Osteoblast (primary cell): ENCODE measurements at regions not wholly inside any gene's neighbourhood (a gene's known extent, or its start where the extent isn't known, plus 50 kb on each side); places are given as distances from the start of the nearest gene placed in this dataset.

Experiments
- DNase-seq: peaks from one replicate; pipeline ENCODE4 v3.0.0; 2011; ENCODE audit warnings: low spot score, mixed read lengths; ENCODE audit not compliant: insufficient read length; ENCODE audit errors: missing footprints
- H2AFZ ChIP-seq: 2 replicates; pipeline ENCODE4 v1.6.0; 2011; ENCODE audit warnings: mild to moderate bottlenecking, low read length
- H3K27ac ChIP-seq: 2 replicates; pipeline ENCODE4 v1.5.1; 2011; ENCODE audit warnings: mild to moderate bottlenecking, low read depth, low read length, moderate library complexity
- H3K27me3 ChIP-seq: 2 replicates; pipeline ENCODE4 v1.6.0; 2012; ENCODE audit warnings: mild to moderate bottlenecking, control low read depth, inconsistent platforms, low read length, moderate library complexity; ENCODE audit not compliant: insufficient read depth
- H3K36me3 ChIP-seq: 2 replicates; pipeline ENCODE4 v1.5.1; 2011; ENCODE audit warnings: mild to moderate bottlenecking, low read length, control low read depth, moderate library complexity; ENCODE audit not compliant: insufficient read depth
- H3K4me1 ChIP-seq: 2 replicates; pipeline ENCODE4 v1.5.1; 2011; ENCODE audit warnings: mild to moderate bottlenecking, low read length, control low read depth, moderate library complexity; ENCODE audit not compliant: insufficient read depth
- H3K4me2 ChIP-seq: 2 replicates; pipeline ENCODE4 v1.6.0; 2011; ENCODE audit warnings: mild to moderate bottlenecking, low read length; ENCODE audit not compliant: insufficient read depth
- H3K4me3 ChIP-seq: fragments of 200-600 bp; sonication (generic); 3 replicates; pipeline ENCODE4 v1.5.1; 2012; ENCODE audit warnings: mild to moderate bottlenecking, low read length, inconsistent platforms; ENCODE audit not compliant: insufficient read depth
- H3K79me2 ChIP-seq: 2 replicates; pipeline ENCODE4 v1.6.0; 2012; ENCODE audit warnings: mild to moderate bottlenecking, low read length, control low read depth, inconsistent platforms; ENCODE audit not compliant: insufficient read depth
- H3K9me3 ChIP-seq: 2 replicates; pipeline ENCODE4 v1.5.1; 2011; ENCODE audit warnings: low read depth, low read length, control low read depth
- H4K20me1 ChIP-seq: 2 replicates; pipeline ENCODE4 v1.6.0; 2012; ENCODE audit warnings: mild to moderate bottlenecking, low read length, control low read depth; ENCODE audit not compliant: insufficient read depth
- CTCF ChIP-seq: IDR thresholded peaks from 2 replicates; pipeline ENCODE4 v1.5.1; 2011; ENCODE audit warnings: mild to moderate bottlenecking, low read depth, low read length, moderate library complexity; ENCODE audit errors: extremely low read depth

- H3K27me3 ChIP-seq = no peaks in the 10 kb centered on the region
- H3K36me3 ChIP-seq = no peaks in the 10 kb centered on the region
- H3K27ac ChIP-seq = no peak overlapping the region
- no peak for DNase-seq
- H3K79me2 ChIP-seq = no peaks in the 10 kb centered on the region
- no peak overlapping the region for H3K4me2 ChIP-seq
- H2AFZ ChIP-seq = no peak overlapping the region
- H3K9me3 ChIP-seq = no peaks in the 10 kb centered on the region
- H3K4me1 ChIP-seq = no peaks in the 10 kb centered on the region
- H3K4me3 ChIP-seq = no peak overlapping the region
- H4K20me1 ChIP-seq = no peaks in the 10 kb centered on the region
- no peak for TF ChIP-seq CTCF
Measured at GRCh38 chr2:125456693-125457363, 1199.1 kb upstream of the GYPC start.

DNA sequence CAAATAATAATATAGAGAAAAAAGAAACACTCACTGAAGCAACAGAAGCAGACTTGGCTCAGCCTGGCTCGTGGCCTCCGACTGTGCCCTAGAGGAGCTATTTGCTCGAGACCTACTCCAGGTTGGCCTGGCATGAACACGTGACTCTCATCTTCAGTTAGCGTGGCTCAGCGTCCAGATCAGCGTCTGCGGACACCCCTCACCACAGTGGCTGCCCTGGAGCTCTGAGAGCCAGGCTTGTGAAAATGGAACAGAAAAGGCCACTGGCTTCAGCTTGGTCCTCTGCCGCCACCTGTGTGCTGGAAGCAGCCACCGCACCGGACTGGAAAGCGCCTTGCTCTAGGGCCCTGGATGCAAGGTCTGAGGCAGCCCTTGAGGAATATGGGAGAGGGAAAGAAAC, 1184.0 kb upstream of the GYPC start:
- no peaks in the 10 kb centered on the region for H4K20me1 ChIP-seq
- TF ChIP-seq CTCF = peak; percentile 51
- DNase-seq = peak; percentile 85

GRCh38 chr2:125479143-125479636, 1176.8 kb upstream of the GYPC start:
- H3K27ac ChIP-seq = no peak overlapping the region
- no peak for TF ChIP-seq CTCF
- H3K4me2 ChIP-seq = no peak overlapping the region

More for the DNA sequence above, 1184.0 kb upstream of the GYPC start:
- peak overlapping the region; percentile 48 for H3K4me2 ChIP-seq
- no peaks in the 10 kb centered on the region for H3K4me1 ChIP-seq
- H3K9me3 ChIP-seq = no peaks in the 10 kb centered on the region
- no peaks in the 10 kb centered on the region for H3K27me3 ChIP-seq
- peak overlapping the region; percentile 63 for H2AFZ ChIP-seq
- no peaks in the 10 kb centered on the region for H3K79me2 ChIP-seq
- H3K27ac ChIP-seq = no peak overlapping the region
- H3K4me3 ChIP-seq = peak overlapping the region; percentile 54
- no peaks in the 10 kb centered on the region for H3K36me3 ChIP-seq

DNA sequence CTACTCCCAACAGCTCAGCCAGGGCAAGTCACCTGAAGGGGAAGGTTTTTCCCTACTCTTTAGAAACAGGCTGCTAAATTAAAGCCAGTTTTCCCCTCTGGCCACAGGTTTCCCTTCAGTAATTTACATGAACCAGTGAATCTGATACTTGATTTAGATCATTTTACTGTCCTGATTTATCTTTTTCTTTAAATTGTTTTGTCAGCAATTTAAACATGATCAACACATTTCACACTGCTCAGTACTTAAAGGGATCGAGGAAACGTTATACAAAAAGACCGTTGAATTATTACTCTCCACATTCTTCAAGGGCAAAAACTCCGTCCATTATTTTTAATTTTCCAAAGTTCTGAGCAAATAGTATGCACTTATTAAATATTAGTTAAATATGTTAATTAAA, 1165.7 kb upstream of the GYPC start:
- no peak for TF ChIP-seq CTCF
- Histone ChIP-seq H3K27me3 (no peaks in the 10 kb centered on the region), H2AFZ (no peak overlapping the region), H3K79me2 (no peaks in the 10 kb centered on the region), H3K4me3 (no peak overlapping the region), H3K36me3 (no peaks in the 10 kb centered on the region), H3K9me3 (no peaks in the 10 kb centered on the region), H4K20me1 (no peaks in the 10 kb centered on the region), H3K4me2 (no peak overlapping the region), H3K4me1 (no peaks in the 10 kb centered on the region), H3K27ac (no peak overlapping the region)
- DNase-seq = no peak

More at GRCh38 chr2:125479143-125479636, 1176.8 kb upstream of the GYPC start:
- Histone ChIP-seq H3K36me3 (no peaks in the 10 kb centered on the region), H3K9me3 (no peaks in the 10 kb centered on the region), H3K4me3 (no peak overlapping the region), H3K4me1 (no peaks in the 10 kb centered on the region), H3K79me2 (no peaks in the 10 kb centered on the region), H3K27me3 (no peaks in the 10 kb centered on the region), H2AFZ (no peak overlapping the region), H4K20me1 (no peaks in the 10 kb centered on the region)
- DNase-seq = no peak
